SU-DHL-6 (cell line): ENCODE measurements at regions not wholly inside any gene's neighbourhood (a gene's known extent, or its start where the extent isn't known, plus 50 kb on each side); places are given as distances from the start of the nearest gene placed in this dataset.

Source experiments
- EZH2phosphoT487 ChIP-seq: fragments of 200-600 bp; sonication (generic), shearing (Covaris generic); conservative IDR thresholded peaks from 2 replicates; pipeline ENCODE4 v1.6.1; 2018; ENCODE audit warnings: mild to moderate bottlenecking, antibody characterized with exemption, low read length, moderate library complexity, mixed read lengths
- TF ChIP-seq, protein P1 (sequence below): fragments of 200-600 bp; sonication (generic); IDR thresholded peaks from one replicate; pipeline ENCODE4 v1.5.1; 2017; ENCODE audit warnings: antibody characterized with exemption, mild to moderate bottlenecking, low read length, moderate library complexity; ENCODE audit not compliant: insufficient read depth, poor library complexity, severe bottlenecking

DNA sequence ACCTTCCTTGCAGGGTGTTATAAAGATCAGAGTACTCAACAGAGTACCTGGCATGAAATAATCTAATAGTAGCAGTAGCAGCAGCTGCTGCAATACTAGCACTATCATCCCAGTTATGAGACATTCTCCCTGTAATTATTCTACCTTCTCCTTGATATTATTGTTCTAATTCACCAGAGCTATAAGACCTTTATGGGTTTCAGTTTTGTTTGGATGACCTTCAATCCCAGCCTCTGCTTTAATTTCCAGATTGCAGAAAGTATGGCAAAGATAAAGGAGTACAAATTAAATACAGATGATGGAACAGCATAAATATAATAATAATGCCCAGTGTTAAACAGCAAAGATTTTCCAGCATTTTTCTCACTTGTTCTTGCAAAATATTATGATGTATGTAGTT lies 150.5 kb upstream of the MYLIP start:
- TF ChIP-seq, protein P1, sequence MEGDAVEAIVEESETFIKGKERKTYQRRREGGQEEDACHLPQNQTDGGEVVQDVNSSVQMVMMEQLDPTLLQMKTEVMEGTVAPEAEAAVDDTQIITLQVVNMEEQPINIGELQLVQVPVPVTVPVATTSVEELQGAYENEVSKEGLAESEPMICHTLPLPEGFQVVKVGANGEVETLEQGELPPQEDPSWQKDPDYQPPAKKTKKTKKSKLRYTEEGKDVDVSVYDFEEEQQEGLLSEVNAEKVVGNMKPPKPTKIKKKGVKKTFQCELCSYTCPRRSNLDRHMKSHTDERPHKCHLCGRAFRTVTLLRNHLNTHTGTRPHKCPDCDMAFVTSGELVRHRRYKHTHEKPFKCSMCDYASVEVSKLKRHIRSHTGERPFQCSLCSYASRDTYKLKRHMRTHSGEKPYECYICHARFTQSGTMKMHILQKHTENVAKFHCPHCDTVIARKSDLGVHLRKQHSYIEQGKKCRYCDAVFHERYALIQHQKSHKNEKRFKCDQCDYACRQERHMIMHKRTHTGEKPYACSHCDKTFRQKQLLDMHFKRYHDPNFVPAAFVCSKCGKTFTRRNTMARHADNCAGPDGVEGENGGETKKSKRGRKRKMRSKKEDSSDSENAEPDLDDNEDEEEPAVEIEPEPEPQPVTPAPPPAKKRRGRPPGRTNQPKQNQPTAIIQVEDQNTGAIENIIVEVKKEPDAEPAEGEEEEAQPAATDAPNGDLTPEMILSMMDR = no peak
- TF ChIP-seq EZH2phosphoT487 = no peak
